Ectodermal cell (in vitro differentiated cells): ENCODE measurements at regions not wholly inside any gene's neighbourhood (a gene's known extent, or its start where the extent isn't known, plus 50 kb on each side); places are given as distances from the start of the nearest gene placed in this dataset.

Experiments
- H3K27ac ChIP-seq: 2 replicates; pipeline ENCODE4 v1.7.0; 2013; ENCODE audit warnings: mild to moderate bottlenecking, low read depth, low read length; ENCODE audit not compliant: insufficient read depth, poor library complexity, severe bottlenecking
- H3K27me3 ChIP-seq: 2 replicates; pipeline ENCODE4 v1.7.0; 2013; ENCODE audit warnings: mild to moderate bottlenecking, low read length; ENCODE audit not compliant: insufficient read depth, control insufficient read depth, poor library complexity, severe bottlenecking
- H3K36me3 ChIP-seq: one replicate; pipeline ENCODE4 v1.7.0; 2013; ENCODE audit warnings: low read length; ENCODE audit not compliant: control insufficient read depth, insufficient read depth
- H3K4me1 ChIP-seq: one replicate; pipeline ENCODE4 v1.7.0; 2013; ENCODE audit warnings: low read length; ENCODE audit not compliant: control insufficient read depth, insufficient read depth
- H3K4me3 ChIP-seq: 2 replicates; pipeline ENCODE4 v1.7.0; 2013; ENCODE audit warnings: low read depth, low read length, control low read depth; ENCODE audit not compliant: insufficient read depth
- H3K9me3 ChIP-seq: 2 replicates; pipeline ENCODE4 v1.7.0; 2013; ENCODE audit warnings: mild to moderate bottlenecking, low read length, moderate library complexity; ENCODE audit not compliant: control insufficient read depth
- WGBS, 2 experiments: methylation state at CpG; one replicate each; pipeline ENCODE4 v1.1.7; 2013; ENCODE audit warnings: missing lambda C conversion rate in 2 of 2; 5-methylcytosine and 5-hydroxymethylcytosine counted together

DNA sequence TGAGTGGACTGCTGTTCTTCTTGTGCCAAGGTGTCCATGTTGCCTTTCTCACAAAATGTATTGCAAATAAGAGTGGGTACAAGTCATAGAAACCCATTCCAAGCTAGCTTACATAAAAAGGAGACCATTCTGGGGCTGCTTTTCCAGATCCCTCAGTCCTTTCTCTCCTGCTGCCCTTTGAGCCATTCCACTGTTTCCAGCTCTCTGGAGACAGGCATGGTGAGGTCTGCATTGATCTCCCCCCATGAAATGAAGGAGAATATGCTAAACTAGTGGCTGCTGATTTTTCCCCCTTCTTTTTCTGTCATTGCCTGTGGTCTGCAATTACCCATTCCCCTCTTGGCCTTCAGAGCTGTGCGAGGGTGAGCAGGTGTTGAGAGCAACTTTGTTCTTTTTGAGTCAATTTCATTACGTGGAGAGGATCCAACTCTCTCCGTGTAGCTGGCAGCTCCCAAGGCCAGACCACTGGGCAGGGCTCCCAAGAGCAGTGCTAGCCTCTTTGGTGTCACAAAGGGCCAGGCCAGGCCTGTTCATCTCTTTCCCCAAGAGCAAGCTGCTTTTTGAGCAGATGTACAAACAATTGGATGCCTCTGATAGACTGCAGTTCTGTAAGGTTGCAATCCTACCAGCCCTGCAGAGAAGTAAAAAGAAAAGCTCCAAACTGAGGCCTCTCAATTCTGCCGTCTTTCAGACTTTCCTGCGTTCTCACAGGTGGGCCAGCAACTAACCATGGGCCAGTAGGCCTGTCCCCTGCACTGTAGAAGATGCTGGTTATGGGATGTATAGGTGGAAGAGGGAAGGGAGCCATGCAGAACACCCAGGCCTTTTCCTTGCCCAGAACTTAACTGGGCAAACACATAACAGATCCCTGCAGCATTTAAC, 96.1 kb upstream of the ARMC2 start:
- H3K27me3 ChIP-seq = no peaks in the 10 kb centered on the region
- H3K9me3 ChIP-seq = no peaks in the 10 kb centered on the region
- H3K27ac ChIP-seq = no peak overlapping the region
- no peaks in the 10 kb centered on the region for H3K36me3 ChIP-seq
- WGBS, 2 experiments = 89% methylated on average over 5 of the region's 5 CpGs
- H3K4me3 ChIP-seq = no peak overlapping the region
- no peaks in the 10 kb centered on the region for H3K4me1 ChIP-seq

DNA sequence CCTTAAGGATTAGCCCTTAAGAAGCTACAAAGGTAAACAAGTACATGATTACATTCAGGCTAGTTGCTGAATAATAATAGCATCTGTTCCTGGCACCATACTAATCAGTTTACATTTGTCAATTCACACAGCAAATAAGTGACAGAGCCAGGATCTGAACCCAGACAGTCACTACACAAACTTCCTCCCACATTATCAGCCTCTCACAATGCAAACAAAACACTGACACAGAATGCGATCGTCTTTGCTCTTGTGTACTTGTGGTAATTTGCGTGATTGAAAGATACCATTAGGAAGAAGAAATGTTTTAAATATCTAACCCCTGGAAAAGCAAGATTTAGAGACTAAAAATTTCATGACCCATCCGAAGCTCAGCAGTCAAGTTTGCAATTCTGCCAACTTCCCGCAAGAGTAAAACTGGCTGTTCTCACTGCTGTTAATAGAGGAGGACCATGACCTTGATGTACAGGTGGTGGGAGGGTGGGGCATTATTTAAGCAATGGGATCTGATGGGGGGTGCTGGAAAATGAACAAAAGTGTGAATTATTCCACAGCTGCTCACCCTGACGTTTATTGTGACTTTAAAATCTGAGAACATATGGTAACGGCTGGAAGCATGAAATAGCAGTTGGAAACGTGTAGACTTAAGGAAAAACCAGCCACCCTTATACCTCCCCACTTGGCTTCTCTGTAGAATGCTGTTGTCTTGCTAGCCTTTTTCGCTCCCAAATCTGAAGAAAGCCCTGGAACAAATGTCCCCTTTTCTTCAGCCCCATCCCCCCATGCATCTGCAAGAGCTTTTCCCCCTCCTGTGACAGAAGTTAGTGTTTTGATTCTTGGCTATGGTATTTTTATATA, 95.3 kb upstream of the ARMC2 start:
- Histone ChIP-seq H3K27ac (no peak overlapping the region), H3K36me3 (no peaks in the 10 kb centered on the region), H3K4me3 (no peak overlapping the region), H3K27me3 (no peaks in the 10 kb centered on the region), H3K9me3 (no peaks in the 10 kb centered on the region), H3K4me1 (no peaks in the 10 kb centered on the region)
- WGBS, 2 experiments = 89 to 93% methylated on average over 9 of the region's 9 CpGs

DNA sequence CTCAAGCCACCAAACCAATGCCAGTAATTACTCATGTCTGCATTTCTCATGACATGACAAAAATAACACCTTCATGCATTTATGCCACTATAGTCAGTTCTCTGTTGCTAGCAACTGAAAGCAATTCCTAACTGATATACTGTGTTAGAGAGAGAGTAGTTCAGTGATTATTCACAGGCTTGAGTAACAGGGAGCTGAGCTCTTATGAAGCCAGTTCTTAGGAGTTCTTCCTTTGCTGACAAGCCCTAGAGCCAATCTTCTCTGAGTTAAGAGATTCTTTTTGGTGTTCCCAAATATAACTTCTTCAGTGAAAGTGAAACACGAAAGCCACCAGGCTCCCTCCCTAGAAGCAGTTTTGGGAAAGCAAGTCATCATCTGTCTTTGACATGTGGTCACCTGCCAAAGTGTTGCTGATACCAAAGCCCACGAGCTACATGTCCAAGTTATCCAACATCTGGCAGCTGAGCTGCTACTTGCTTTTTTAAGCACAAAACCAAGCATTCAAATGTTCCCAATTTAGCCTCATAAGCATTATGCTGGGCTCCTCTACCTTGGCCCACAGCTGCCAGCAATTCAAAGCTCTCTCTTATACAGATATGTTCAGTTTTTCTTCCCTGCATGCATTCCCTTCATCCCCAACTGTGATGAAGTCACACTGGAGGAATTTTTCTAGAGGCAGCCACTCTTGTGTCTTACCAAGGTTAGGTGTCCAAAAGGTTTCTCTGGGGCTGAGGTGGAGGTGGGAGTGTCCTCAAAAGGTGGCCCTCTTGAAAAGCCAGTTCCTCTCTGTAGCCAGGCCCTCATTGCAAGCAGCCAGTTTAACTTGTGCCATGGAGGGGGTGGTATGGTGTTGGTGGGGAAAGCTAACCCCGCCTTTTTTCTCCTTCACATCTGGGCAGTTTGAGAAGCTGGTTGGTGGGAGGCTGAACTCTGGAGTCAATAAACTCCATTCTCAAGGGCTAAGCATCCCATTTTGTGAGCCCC, 92.7 kb upstream of the ARMC2 start:
- no peaks in the 10 kb centered on the region for H3K36me3 ChIP-seq
- H3K27me3 ChIP-seq = no peaks in the 10 kb centered on the region
- H3K4me3 ChIP-seq = no peak overlapping the region
- H3K27ac ChIP-seq = no peak overlapping the region
- no peaks in the 10 kb centered on the region for H3K4me1 ChIP-seq
- no peaks in the 10 kb centered on the region for H3K9me3 ChIP-seq
- 83 to 89% methylated on average over 3 of the region's 3 CpGs for WGBS, 2 experiments

DNA sequence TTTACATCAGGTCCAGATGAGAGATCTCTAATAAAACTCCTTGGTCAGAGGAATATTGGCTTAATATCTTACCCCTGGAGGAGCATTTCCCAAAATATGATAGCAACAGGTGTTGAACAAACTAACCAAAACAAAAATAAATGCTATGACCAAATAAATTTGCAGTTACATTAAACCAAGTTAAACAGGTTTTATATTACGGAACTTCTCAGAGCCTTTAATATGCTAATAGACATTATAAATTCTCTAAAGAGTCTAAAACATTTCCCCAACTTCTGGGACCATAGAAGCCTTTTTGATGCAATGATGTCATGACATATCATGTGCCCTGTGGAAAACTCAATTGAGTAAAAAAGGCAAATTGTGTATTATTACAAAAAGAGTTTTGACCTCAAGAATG, 90.9 kb upstream of the ARMC2 start:
- no peaks in the 10 kb centered on the region for H3K27me3 ChIP-seq
- no peaks in the 10 kb centered on the region for H3K4me1 ChIP-seq
- H3K27ac ChIP-seq = no peak overlapping the region
- no peak overlapping the region for H3K4me3 ChIP-seq
- H3K36me3 ChIP-seq = no peaks in the 10 kb centered on the region
- 95 to 100% methylated on average over 1 of the region's 1 CpG for WGBS, 2 experiments
- no peaks in the 10 kb centered on the region for H3K9me3 ChIP-seq

DNA sequence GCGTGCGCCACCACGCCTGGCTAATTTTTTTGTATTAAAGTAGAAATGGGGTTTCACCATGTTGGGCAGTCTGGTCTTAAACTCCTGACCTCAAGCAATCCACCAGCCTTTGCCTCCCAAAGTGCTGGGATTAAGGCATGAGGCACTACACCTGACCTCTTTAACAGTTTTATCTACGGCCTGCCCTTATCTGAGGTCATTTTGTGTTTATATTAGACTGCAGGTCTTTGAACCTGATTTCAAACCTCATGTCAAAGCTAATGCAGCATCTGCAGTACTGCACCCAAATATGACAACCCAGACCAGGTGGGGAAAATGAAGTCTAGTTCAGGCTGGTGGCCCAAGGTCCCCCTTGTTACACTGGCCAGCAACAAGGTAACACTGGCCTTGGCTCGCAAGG, 89.3 kb upstream of the ARMC2 start:
- no peak overlapping the region for H3K4me3 ChIP-seq
- WGBS, 2 experiments = 90 to 99% methylated on average over 5 of the region's 5 CpGs
- no peaks in the 10 kb centered on the region for H3K9me3 ChIP-seq
- H3K27ac ChIP-seq = no peak overlapping the region
- no peaks in the 10 kb centered on the region for H3K4me1 ChIP-seq
- H3K36me3 ChIP-seq = no peaks in the 10 kb centered on the region
- H3K27me3 ChIP-seq = no peaks in the 10 kb centered on the region

DNA sequence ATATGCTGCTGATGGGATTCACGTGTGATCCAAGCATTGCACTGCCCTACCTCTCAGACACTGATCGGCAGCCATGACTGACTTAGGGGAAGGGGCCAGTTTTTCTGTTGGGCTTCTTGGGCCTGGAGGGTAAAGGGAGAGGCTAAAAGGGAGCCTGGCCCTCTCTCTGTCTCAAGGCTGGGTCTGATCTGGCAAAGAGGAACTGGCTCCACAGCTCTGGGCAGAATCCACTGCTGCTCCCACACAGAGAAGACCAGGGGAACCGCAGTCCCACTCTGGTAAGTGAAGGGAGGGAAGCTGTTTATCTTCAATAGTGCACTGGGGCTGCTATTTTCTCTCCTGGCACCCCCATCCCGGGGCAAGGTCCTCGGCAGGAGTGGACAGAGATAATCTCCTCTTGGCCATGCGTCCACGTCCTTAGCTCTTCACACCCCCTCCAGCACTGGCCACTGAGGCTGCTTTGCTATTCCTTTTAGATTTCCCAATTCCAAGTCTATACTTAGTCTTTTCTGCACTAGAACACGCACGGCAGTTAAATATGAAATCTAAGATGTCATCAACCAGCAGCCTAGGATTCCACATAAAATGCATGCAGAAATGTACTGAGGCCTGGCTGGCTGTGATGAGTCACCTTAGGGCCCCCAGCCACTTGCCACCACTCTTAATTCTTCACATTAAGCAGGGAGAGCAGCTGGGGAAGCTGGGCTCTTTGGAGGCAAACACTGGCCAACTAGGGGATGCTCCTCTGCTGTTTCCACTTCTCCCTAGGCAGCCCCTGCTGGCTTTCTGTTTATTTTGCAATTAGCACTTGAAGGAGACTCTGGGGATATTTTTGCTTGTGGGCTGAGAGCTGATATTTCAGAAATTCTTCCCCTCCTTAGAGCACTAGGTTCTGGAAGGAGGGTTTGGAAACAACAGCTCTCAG, 87.8 kb upstream of the ARMC2 start:
- H3K9me3 ChIP-seq = no peaks in the 10 kb centered on the region
- no peak overlapping the region for H3K27ac ChIP-seq
- no peak overlapping the region for H3K4me3 ChIP-seq
- no peaks in the 10 kb centered on the region for H3K27me3 ChIP-seq
- 88 to 92% methylated on average over 9 of the region's 9 CpGs for WGBS, 2 experiments
- H3K36me3 ChIP-seq = no peaks in the 10 kb centered on the region
- H3K4me1 ChIP-seq = no peaks in the 10 kb centered on the region

DNA sequence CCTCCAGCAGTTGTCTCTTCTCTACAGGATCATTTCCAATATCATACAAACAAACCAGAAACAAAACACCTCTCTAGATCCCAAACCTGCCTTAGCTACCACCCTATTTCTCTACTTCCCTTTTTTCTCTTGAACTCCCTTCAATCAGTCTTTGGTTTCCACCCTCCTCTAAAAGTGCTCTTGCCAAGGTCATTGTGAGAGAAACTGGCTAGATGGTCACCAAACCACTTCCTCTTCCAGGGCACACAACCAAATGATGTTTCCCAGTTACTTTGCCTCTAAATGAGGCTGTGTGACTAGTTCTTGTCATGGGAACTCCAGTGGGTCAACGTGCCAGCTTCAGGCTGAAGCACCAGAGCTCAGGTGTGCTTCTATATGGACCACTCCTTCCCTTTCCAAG, 85.8 kb upstream of the ARMC2 start:
- WGBS, 2 experiments = 82 to 90% methylated on average over 1 of the region's 1 CpG
- Histone ChIP-seq H3K9me3 (no peaks in the 10 kb centered on the region), H3K4me3 (no peak overlapping the region), H3K4me1 (no peaks in the 10 kb centered on the region), H3K36me3 (no peaks in the 10 kb centered on the region), H3K27me3 (peaks cover 3% of the 10 kb centered on the region), H3K27ac (no peak overlapping the region)

DNA sequence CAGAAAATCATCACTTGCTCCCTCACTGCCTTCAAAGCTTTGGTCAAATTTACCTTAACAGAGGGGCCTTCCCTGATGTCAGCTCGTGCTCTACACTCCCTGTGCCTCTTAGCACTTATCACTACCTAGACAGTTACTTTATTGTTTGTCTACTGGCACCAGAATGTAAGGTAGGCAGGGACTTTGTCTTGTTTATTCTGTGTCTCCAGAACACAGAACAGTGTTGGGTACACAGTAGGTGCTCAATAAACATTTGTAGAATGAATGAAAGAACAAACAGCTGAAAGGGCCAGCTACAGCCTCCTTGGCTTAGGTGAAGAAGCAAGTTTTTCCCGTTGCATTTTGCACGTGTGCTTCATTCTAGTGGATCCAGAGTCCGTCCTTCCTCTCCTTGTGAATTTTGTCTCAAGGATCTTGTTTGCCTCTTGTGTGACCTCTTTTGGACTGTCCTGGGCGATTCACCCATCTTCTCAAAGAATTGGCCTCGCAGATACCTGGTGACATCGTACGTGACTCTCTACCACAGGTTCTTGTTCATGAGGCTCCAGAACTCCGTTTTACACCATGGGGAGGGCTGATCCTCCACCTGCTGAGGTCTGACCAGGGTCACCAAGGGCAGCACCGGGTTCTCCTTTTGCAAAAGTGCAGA, 84.2 kb upstream of the ARMC2 start:
- Histone ChIP-seq H3K27me3 (peaks cover 3% of the 10 kb centered on the region), H3K9me3 (no peaks in the 10 kb centered on the region)
- 91 to 94% methylated on average over 10 of the region's 10 CpGs for WGBS, 2 experiments

DNA sequence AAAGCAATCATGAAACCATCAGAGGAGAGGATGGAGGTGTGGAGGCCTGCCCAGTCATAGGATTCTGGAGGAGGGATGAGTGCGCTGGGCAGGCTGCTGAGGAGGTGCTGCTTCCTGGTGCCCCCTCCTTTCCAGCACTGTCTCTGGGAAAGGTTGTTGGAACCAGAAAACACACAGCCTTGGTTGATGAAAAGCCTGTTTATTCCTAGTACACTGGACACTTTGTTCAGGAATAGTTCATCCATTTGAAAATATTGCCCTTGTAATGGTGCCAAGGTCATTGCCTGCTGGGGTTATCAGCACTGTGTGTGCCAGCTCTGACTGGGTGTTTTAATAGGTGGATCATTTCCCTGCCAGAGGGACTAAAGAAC, 83.7 kb upstream of the ARMC2 start:
- Histone ChIP-seq H3K27ac (no peak overlapping the region), H3K27me3 (peaks cover 3% of the 10 kb centered on the region), H3K36me3 (no peaks in the 10 kb centered on the region), H3K4me3 (no peak overlapping the region), H3K9me3 (no peaks in the 10 kb centered on the region), H3K4me1 (no peaks in the 10 kb centered on the region)
- WGBS, 2 experiments = 92 to 100% methylated on average over 1 of the region's 1 CpG

More for the DNA sequence above, 84.2 kb upstream of the ARMC2 start:
- Histone ChIP-seq H3K36me3 (no peaks in the 10 kb centered on the region), H3K27ac (no peak overlapping the region), H3K4me3 (no peak overlapping the region), H3K4me1 (no peaks in the 10 kb centered on the region)
